Non-pigmented ciliary epithelial cell (primary cell): ENCODE measurements at regions not wholly inside any gene's neighbourhood (a gene's known extent, or its start where the extent isn't known, plus 50 kb on each side); places are given as distances from the start of the nearest gene placed in this dataset.
"Not testable (repeated sequence)": the region's sequence is repeated elsewhere in the genome, so short reads cannot be mapped to it uniquely, and the experiment has no call there.

Source experiments
- DNase-seq: peaks from one replicate; pipeline ENCODE4 v3.0.0-alpha.2; 2010; ENCODE audit warnings: low read depth

- DNase-seq = no peak
Observed at GRCh38 chr12:85425926-85426325, 145.9 kb downstream of the ALX1 start.

GRCh38 chr12:85433148-85433547 lies 153.1 kb downstream of the ALX1 start:
- not testable (repeated sequence) for DNase-seq

- no peak for DNase-seq
Observed at GRCh38 chr12:85440271-85440670, 160.3 kb downstream of the ALX1 start.

- no peak for DNase-seq
Observed at GRCh38 chr12:85441025-85441424, 161.0 kb downstream of the ALX1 start.

GRCh38 chr12:85441741-85442140 lies 161.7 kb downstream of the ALX1 start:
- DNase-seq = no peak

GRCh38 chr12:85445060-85445938 lies 165.3 kb downstream of the ALX1 start:
- DNase-seq = no peak

- DNase-seq = no peak
Observed at GRCh38 chr12:85448031-85448430, 168.0 kb downstream of the ALX1 start.

- no peak for DNase-seq
Observed at GRCh38 chr12:85448548-85449139, 168.6 kb downstream of the ALX1 start.

GRCh38 chr12:85457016-85457415 lies 177.0 kb downstream of the ALX1 start:
- DNase-seq = no peak

GRCh38 chr12:85461127-85461526 lies 181.1 kb downstream of the ALX1 start:
- DNase-seq = no peak

- DNase-seq = no peak
Observed at GRCh38 chr12:85462888-85463287, 182.9 kb downstream of the ALX1 start.

- peak; percentile 20 for DNase-seq
Observed at GRCh38 chr12:85466890-85467289, 186.9 kb downstream of the ALX1 start.

- DNase-seq = peak; percentile 52
Observed at GRCh38 chr12:85468356-85469157, 188.5 kb downstream of the ALX1 start.

GRCh38 chr12:85469158-85470086 lies 189.4 kb downstream of the ALX1 start:
- DNase-seq = peak; percentile 32

- DNase-seq = not testable (repeated sequence)
Observed at GRCh38 chr12:85475277-85475676, 195.3 kb downstream of the ALX1 start.

GRCh38 chr12:85476756-85477155 lies 196.7 kb downstream of the ALX1 start:
- DNase-seq = no peak

GRCh38 chr12:85484387-85484786 lies 204.4 kb downstream of the ALX1 start:
- DNase-seq = no peak

GRCh38 chr12:85489194-85489593 lies 209.2 kb downstream of the ALX1 start:
- no peak for DNase-seq

- DNase-seq = no peak
Observed at GRCh38 chr12:85504164-85504563, 224.1 kb downstream of the ALX1 start.

- no peak for DNase-seq
Observed at GRCh38 chr12:85504624-85505023, 224.6 kb downstream of the ALX1 start.

- no peak for DNase-seq
Observed at GRCh38 chr12:85507456-85507855, 227.4 kb downstream of the ALX1 start.
